ENCODE measurements at regions not wholly inside any gene's neighbourhood (a gene's known extent, or its start where the extent isn't known, plus 50 kb on each side); places are given as distances from the start of the nearest gene placed in this dataset.
"Not testable (repeated sequence)": the region's sequence is repeated elsewhere in the genome, so short reads cannot be mapped to it uniquely, and the experiment has no call there.

DNA sequence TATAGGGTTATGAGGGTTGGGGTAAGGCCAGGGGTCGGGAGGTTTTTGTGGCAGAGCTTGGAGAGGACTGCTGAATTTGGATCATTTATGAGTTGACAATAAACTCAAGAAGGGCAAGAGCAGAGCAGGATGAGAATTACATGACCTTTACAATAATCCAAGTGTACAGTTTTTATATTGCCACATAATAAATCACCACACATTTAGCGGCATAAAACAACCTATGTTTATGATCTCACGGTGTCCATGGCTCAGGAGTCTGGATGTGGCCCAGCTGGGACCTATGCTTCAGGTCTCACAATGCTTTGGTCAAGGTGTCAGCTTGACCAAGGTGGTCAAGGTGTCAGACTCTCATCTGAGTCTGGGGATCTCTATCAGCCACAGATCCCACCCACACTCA is 118.3 kb upstream of the WSCD1 start:
- no peak for DNase-seq
- in situ Hi-C loops (cut with HindIII; ENCODE audit: low pct_ligation_motif_present, low pct_unique_long_range_greater_than_20kb, low sequenced_read_pairs), result no loop called here

DNA sequence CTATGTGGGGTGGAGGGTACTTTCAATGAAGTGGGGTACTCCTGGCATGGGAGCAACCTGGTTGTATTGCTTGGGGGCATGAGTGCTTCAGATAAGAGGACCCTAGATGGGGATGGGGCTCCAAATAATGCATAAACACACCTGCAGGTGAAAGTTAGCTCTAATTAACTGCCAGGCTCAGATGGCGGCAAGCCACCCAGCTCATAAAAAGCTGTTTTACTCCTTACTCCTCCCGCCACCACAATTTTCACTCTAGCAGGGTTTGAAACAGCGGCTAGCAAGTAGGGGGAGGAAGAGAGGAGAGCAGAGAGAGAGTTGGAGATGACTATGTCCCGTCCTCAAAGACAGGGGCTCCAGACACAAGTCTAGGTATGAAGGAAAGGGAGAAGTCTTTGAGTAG is 117.7 kb upstream of the WSCD1 start:
- no peak for DNase-seq
- in situ Hi-C loops (cut with HindIII; ENCODE audit: low pct_ligation_motif_present, low pct_unique_long_range_greater_than_20kb, low sequenced_read_pairs), result no loop called here

DNA sequence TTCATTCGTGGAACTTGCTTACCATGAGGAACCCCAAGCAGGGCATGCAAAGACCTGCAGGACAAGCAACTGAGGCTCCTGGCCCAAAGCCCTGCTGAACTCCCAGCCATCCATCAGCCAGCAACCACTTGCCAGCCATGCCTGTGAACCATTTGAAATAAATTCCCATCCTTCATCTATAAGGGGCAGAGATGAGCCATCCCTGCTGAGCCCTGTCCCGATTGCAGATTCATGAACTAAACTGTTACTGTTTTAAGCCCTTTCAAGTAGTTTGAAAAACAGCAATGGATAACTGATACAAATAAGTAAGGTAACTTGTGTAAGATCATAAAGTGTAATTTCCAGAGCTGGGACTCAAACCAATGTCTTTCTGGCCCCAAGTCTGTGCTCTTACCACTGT is 114.4 kb upstream of the WSCD1 start:
- in situ Hi-C loops (cut with HindIII; ENCODE audit: low pct_ligation_motif_present, low pct_unique_long_range_greater_than_20kb, low sequenced_read_pairs), result no loop called here
- no peak for DNase-seq

DNA sequence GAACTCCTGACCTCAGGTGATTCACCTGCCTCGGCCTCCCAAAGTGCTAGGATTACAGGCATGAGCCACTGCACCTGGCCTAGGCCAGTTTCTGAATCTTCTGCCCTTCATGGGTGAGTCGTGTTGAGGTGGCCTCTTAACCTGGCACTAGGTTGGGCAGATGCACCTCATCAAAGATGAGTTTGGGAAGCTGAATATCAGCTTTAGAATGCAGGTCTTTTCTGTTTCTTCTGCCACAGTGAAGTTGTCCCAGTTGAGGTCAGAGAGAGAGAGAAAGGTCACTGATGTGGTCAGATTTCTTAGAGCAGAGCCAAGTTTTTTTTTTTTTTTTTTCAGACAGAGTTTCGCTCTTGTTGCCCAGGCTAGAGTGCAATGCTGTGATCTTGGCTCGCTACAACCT is 111.3 kb upstream of the WSCD1 start:
- in situ Hi-C loops (cut with HindIII; ENCODE audit: low pct_ligation_motif_present, low pct_unique_long_range_greater_than_20kb, low sequenced_read_pairs), result no loop called here
- no peak for DNase-seq

DNA sequence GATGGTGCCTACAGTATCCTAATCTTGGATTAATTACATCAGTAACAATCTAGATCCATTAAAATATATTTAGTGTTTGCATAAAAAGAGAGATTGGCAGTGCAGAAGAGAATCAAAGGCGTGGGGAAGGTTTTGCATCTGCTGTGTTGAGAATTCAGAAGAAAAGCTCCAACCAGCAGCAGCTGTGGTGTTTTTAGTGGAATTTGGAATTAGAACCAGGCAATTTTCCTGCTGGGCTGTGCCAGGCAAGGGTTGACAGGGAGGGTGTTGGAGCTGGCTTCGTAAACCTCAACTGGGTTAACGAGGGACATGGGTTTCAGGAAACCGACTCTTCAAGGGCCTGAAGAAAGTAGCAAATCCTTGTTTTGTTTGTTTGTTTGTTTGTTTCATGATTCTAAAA is 107.8 kb upstream of the WSCD1 start:
- no peak for DNase-seq
- in situ Hi-C loops (cut with HindIII; ENCODE audit: low pct_ligation_motif_present, low pct_unique_long_range_greater_than_20kb, low sequenced_read_pairs), result no loop called here

DNA sequence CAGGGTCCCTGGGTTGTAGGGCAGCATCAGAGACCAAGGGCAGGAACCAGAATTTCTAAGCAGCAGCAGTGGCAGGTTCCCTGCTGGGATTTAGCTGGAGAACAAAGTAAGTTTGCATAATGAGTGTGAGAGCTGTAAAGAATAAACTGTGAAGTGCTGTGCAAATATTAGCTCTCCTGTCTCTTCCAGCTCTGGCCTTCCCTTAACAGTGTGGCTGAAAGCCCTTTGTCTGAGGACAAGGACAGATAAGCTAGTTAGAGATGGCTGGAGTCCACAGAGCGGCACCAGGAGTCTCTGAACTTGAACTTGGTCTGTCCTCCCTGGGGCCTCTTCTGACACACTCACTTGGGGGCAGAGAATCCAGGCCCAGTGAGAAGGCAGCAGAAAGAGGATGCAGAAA is 98.2 kb upstream of the WSCD1 start:
- no peak for DNase-seq
- in situ Hi-C loops (cut with HindIII; ENCODE audit: low pct_ligation_motif_present, low pct_unique_long_range_greater_than_20kb, low sequenced_read_pairs), result no loop called here

DNA sequence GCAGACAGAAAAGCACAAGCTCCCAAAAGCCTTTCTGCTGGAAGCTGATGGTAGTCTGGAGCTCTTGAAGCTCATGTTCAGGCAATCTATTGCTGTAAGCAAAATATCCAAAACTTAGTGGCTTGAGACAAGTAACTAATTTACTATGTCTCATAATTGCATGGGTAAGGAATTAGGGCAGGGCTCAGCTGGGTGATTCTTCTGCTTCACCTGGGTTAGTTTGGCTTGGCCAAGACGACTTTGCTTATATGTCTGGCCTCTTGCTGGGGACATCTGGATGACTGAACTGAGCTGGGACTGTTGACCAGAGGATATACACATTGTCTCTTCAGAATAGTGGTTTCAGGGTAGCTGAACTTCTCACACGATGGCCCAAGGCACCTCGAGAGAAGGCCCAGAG is 96.8 kb upstream of the WSCD1 start:
- in situ Hi-C loops (cut with HindIII; ENCODE audit: low pct_ligation_motif_present, low pct_unique_long_range_greater_than_20kb, low sequenced_read_pairs), result no loop called here
- no peak for DNase-seq

DNA sequence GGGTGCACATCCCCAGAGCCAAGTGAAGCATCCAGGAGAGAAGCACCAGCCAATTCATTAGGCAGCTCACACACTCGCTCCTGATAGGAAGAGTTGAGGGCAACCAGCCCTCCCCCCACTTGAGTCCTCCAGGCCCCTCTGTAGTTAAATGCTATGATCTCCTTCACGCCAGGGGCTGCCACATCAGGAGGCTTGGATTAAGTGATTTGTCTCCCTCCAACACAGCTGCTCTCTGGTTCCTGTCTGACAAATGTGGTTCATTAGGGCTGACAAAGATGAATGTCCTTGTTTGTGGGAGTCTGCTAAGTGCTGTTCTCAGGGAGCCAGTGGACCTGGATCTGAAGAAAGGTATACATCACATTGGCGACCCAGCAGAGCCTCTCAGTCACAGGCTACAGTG is 94.5 kb upstream of the WSCD1 start:
- in situ Hi-C loops (cut with HindIII; ENCODE audit: low pct_ligation_motif_present, low pct_unique_long_range_greater_than_20kb, low sequenced_read_pairs), result no loop called here

DNA sequence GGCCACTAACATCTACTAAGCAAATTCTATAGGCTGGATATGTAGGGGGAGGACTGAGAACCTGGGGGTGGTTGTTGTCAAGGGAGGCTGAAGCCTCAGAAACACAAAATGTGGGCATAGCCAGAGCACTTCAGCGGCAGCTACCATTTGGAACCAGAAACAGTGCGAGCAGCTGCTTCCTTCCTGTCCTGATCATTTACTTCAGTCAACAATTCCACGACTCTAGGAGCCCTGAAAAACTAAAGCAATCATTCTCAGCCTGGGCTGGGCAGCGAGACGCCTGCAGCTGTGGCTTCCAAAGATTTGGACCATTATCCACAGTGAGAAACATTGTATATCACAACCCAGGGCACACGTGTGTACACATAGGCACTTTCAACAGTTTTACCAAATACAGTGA is 93.9 kb upstream of the WSCD1 start:
- DNase-seq, result no peak
- in situ Hi-C loops (cut with HindIII; ENCODE audit: low pct_ligation_motif_present, low pct_unique_long_range_greater_than_20kb, low sequenced_read_pairs), result no loop called here

More for the DNA sequence above, 94.5 kb upstream of the WSCD1 start:
- DNase-seq, result no peak

DNA sequence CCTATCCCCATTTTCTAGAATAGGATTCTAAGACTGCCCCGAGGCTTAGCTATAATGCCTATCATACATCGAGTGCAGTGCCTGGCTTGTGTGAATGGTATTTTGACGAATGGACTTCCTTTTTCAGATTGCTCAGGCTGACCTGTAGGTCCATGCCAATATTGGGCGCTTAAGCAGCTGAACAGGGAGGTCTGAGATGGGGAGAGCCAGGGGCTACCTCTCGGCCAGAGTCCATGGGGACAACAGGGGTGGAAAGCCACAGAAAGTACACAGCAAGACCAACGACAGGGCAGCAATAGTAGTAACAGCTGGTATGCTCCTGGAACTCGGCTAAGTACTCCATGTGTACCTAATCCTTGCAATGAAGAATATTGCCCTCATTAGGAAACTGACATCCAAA is 91.7 kb upstream of the WSCD1 start:
- no peak for DNase-seq
- in situ Hi-C loops (cut with HindIII; ENCODE audit: low pct_ligation_motif_present, low pct_unique_long_range_greater_than_20kb, low sequenced_read_pairs), result no loop called here

DNA sequence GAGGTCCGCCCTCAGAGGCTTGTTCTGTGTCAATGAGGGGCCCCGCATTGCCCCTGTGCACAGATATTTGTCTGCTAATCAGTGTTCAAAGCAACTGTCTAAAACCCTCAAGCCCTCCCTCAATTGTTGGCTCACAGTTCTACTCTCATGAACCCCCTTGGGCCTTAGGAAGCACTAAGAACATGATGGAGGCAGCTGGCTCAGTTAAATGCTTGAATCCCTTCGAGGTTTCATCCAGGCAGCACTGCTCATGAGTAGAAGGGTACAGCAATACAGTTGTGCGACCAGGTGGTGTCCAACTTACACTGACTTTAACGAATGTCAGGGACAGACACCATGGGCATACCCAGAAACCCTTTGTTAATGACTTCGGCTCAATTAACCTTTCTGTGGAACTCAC is 89.2 kb upstream of the WSCD1 start:
- no peak for DNase-seq
- in situ Hi-C loops (cut with HindIII; ENCODE audit: low pct_ligation_motif_present, low pct_unique_long_range_greater_than_20kb, low sequenced_read_pairs), result no loop called here

DNA sequence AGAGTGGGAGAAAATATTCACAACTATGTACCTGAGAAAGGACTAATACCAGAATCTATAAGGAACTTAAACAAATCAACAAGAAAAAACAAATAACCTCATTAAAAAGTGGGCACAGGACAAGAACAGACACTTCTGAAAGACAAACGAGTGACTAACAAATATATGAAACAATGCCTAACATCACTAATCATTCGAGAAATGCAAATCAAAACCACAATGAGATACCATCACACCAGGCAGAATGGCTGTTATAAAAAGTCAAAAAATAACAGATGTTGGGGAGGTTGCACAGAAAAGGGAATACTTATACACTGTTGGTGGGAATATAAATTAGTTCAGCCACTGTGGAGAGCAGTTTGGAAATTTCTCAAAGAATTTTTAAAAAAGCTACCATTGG is 83.5 kb upstream of the WSCD1 start:
- in situ Hi-C loops (cut with HindIII; ENCODE audit: low pct_ligation_motif_present, low pct_unique_long_range_greater_than_20kb, low sequenced_read_pairs), result no loop called here
- no peak for DNase-seq

DNA sequence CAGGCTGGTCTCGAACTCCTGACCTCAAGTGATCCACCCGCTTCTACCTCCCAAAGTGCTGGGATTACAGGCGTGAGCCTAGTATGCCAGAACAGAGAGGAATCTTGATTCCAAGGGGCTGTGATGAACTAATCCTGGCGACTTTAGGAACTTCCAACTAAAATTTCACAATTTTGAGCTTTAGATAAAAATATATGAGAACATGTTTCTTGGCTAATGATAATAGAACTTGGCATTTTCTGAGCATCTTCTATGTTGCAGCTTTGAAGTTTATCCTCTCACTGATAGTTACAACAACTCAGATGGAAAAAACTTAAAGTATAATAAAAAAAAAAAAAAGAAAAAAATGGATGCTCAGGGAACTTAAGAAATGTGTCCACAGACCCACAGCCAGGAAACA is 69.8 kb upstream of the WSCD1 start:
- DNase-seq, result no peak
- in situ Hi-C loops (cut with HindIII; ENCODE audit: low pct_ligation_motif_present, low pct_unique_long_range_greater_than_20kb, low sequenced_read_pairs), result no loop called here

DNA sequence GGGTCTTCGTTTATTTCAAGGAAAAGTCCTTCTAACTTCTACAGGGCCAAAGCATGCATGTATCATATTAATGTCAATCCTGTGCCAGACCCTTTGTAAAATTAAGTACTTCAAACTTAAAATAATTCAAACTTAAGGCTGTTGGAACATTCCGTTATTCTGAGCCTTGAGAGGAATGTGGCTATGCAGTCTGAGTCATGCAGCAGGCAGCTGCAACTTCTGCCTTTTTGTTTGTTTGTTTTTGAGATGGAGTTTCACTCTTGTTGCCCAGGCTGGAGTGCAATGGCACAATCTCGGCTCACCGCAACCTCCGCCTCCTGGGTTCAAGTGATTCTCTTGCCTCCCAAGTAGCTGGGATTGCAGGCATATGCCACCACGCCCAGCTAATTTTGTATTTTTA is 67.0 kb upstream of the WSCD1 start:
- in situ Hi-C loops (cut with HindIII; ENCODE audit: low pct_ligation_motif_present, low pct_unique_long_range_greater_than_20kb, low sequenced_read_pairs), result not testable (repeated sequence)
- peak; percentile 41 for DNase-seq

DNA sequence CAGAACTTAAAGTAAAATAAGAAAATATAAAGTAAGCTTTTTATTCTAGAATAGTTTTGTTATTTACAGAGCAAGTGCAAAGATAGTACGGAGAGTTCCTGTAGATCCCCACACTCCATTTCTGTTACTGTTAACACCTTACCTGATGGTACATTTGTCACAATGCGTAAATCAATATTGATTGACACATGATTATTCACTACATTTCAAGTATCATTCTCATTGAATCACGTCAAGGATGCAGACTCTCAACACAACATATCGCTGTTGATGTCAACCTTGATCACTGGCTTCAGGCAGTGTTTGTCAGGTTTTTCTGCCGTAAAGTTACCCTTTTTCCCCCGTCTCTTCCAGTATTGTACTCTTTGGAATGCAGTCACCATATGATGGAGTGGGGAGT is 64.2 kb upstream of the WSCD1 start:
- no peak for DNase-seq
- in situ Hi-C loops (cut with HindIII; ENCODE audit: low pct_ligation_motif_present, low pct_unique_long_range_greater_than_20kb, low sequenced_read_pairs), result no loop called here

DNA sequence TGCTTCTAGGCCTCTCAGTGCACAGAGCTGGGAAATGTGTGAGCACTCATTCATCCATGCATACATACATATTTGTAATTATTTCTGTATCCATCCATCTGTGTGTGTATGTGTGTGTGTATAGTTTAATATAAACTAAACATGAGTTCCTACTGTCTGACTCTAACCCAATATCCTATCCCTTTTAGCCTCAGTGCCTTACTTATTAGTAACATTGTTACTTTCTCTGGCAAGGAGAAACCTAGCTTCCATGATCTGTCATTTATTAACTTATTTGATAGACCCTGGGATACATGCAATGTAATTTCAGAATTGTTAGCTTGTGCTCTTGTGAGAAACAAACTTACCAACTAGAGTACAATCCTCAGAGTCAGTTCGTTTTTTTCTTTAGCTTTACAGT is 59.0 kb upstream of the WSCD1 start:
- in situ Hi-C loops (cut with HindIII; ENCODE audit: low pct_ligation_motif_present, low pct_unique_long_range_greater_than_20kb, low sequenced_read_pairs), result no loop called here
- peak; percentile 52 for DNase-seq

DNA sequence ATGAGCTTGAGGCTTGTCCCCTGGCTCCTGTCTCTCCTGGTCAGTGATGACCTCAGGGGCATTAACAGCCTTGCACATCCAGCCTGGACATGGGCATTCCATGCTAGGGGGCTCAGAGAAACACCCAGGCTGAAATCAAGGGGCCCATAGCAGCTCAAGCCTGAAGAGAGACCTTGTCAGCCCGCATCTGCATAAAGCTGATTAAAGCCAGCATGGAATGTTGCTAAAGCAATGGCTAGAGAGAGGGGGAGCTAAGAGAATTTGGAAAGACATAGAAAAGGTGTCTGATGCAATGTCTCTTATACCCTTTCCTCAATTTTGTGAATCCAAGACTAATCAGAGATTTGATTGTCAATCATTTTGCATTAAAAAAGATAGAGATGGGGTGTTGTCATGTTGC is 51.4 kb upstream of the WSCD1 start:
- DNase-seq, result no peak
- in situ Hi-C loops (cut with HindIII; ENCODE audit: low pct_ligation_motif_present, low pct_unique_long_range_greater_than_20kb, low sequenced_read_pairs), result no loop called here

DNA sequence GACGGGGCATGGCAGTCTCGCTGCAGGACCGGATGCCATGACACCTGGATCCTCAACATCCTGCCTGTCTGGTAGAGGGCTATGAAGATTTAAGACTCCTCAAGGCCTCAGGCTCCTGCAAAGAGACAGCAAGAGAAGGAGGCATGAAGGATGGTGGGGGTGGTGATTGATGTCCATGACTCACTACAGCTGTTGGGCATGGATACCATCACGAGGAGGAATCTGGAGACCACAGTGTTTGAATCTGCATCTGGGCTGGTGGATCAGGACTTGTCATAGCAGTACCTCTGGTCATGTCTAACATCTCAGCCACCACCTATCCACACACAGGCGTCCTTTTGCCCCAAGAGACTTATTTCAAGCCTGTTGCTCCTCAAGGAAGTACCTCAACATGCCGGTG is 50.2 kb upstream of the WSCD1 start:
- in situ Hi-C loops (cut with HindIII; ENCODE audit: low pct_ligation_motif_present, low pct_unique_long_range_greater_than_20kb, low sequenced_read_pairs), result no loop called here
- DNase-seq, result no peak

DNA sequence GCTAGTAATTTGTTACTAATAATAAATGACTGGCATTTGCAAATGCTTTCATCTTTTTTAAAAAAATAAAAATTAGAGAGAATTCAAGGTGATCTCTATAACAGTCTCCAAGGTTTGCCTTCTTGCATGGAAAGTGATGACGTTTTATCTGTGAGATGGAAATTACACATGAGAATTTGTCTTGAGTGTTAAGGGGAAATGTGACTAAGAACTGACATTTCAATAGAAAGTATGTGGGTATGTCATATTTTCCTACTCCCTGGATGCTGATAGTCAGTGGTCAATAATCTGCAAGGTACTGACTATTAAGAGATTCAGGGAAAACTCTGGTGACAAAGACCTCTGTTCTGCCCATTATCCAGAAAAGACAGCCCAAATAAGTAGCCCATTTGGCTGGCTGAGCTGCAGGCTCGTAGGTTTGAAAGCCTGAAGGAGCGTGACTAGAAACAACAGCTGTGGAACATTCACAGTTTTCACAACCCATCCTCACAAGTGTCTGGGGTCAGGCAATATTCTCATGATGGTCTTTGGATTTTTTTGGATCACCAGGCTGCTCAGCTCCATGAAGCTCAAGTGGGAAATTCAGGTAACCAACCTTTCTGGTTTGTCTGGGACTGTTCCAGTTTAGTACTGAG is 49.7 kb upstream of the WSCD1 start:
- no peak for DNase-seq
- in situ Hi-C loops (cut with HindIII; ENCODE audit: low pct_ligation_motif_present, low pct_unique_long_range_greater_than_20kb, low sequenced_read_pairs), result no loop called here
